Inflammatory macrophage (primary cell): ENCODE measurements at regions not wholly inside any gene's neighbourhood (a gene's known extent, or its start where the extent isn't known, plus 50 kb on each side); places are given as distances from the start of the nearest gene placed in this dataset.

Experiments used
- DNase-seq, 2 donors: peaks; one replicate each; pipeline ENCODE4 v3.0.0-alpha.2; 2020 to 2022

DNA sequence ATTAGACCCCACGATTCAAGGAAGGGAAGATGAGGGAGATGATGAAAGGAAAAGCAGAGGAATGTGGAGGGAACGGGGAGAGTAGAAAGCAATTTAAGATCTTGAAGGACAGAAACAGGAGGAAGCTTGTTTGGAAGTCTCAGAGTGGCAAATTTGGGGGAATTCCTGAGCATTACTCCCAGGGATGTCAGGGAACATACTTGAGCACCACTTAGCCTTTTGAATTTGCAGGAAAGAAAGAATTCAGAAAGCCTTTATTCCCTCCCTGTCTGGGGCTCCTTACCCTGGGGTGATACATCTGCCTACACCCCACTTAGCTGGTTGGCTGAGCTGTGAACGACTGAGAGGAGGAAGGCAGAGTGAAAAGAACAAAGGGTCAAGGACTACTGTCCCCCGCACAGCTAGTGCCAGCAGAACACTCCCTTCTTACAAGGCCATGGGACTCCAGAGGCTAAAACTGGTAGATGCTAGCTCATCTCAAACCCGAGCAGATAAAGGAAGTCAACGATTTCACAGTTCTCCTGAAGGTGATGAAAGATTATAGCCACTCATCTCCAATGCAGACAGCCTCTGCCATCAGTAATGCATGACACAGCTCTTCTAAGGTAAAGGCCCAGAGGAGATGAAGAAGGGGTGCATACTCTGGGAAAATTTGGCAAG, 84.0 kb upstream of the AKIP1 start:
- peak; percentile 79 to 83 for DNase-seq

DNA sequence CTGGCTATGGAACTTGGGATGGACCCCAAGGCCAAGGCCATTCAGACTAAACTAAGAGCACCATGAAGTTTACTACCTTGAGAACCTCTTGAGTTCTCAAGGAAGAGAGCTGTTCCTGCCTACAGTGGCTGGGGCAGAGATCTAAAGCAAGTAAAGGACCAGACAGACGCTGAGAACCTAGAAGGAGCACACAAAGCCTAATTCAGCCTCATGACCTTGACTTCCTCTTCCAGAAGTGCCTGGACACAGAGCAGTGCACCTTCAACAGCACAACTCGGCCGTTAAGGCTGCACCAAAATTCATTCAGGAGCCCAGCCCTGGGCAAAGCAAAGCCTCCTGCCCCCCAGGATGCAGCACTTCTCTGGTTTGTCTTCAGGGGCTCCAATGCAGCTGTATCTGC, 82.9 kb upstream of the AKIP1 start:
- peak; percentile 27 to 50 for DNase-seq

- peak; percentile 76 to 78 for DNase-seq
These were observed 82.2 kb upstream of the AKIP1 start for GRCh38 chr11:8828580-8829361.

DNA sequence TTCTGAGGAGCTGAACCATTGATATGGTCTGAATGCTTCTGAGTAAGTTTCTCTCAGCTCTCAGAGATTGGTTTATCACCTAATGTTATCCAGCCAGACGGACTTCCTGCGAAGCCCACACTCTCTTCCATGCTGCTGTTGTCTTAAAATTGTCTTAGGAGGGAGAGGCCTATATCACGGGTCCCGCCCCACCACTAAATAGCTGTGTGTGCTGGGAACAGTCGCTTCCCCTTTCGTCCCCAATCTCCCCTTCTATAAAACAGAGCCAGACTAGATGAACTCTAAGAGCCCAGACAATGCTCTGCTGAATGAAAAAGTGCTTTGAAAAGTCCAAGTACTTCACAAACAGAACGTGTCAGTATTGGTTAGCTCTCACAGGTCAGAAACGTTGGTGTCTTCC, 81.4 kb upstream of the AKIP1 start:
- no peak for DNase-seq

GRCh38 chr11:8830641-8831040, 80.3 kb upstream of the AKIP1 start:
- DNase-seq = no peak

- DNase-seq = no peak
These were observed 79.1 kb upstream of the AKIP1 start for GRCh38 chr11:8831861-8832260.

DNA sequence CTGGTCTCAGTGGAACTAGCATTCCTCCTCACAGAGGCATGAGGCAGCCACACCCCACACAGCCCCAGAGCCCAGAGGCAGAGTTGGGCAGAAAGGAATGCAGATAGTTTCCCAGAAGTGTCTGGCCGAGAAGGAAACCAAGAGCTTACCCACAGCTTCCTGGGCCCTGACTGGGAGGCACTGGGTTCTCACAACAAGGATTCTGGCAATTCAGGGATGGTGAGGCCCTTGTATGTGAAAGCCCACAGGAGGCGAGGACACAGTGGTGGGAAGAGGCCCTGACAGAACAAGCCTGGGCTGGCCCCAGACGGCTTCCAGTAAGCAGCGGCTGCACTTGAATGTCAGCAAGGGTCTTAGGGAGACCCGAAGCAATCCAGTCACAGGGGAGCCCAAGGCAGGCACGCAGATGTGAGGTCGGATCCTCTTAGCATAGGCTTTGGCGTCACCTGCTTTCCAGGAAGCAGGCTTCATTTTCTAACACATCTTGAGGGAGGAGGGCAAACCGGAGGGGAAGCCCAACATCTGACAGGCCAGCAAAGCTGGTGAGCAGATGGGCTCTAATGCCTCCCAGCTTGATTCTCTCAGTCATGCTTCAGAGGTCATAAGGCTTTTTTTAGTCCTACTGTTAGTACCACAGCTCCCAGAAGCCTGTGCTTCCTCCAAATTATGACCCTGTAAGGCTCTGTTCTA, 78.3 kb upstream of the AKIP1 start:
- no peak for DNase-seq

- no peak for DNase-seq
These were observed 77.2 kb upstream of the AKIP1 start for GRCh38 chr11:8833568-8834315.

GRCh38 chr11:8834379-8834778, 76.6 kb upstream of the AKIP1 start:
- DNase-seq = no peak

- DNase-seq = peak; percentile 68 to 74
These were observed 72.7 kb upstream of the AKIP1 start for GRCh38 chr11:8838248-8838647.

DNA sequence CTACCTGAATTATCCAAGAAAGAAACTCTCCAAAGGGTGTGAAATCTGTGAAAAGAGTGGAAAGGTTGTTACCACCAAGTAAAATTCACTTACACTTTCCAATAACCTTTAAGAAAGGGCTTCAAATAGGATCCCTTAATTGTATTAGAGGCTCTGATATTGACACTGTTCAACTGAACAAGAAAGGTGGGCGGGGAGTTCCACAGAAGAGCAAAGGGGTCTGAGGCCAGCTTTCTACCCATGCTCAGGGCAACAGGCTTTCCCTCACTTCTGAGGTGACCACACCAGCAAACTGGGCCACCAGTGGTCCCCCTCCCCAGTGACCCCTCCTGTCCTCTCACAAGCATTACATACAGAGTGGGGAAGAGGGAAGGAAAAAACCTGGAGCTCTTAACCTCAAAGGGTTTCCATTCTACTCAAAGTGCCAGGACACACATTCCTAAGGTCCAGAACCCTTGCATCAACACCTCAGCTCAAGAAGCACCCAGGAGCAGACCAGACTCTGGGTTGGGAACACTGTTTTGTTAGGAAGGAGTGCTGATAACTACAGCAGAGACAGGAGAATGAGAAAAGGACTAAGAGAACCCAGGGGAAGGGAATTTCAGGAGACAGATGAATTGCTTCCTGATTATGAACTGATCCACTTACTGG, 71.6 kb upstream of the AKIP1 start:
- DNase-seq = no peak

DNA sequence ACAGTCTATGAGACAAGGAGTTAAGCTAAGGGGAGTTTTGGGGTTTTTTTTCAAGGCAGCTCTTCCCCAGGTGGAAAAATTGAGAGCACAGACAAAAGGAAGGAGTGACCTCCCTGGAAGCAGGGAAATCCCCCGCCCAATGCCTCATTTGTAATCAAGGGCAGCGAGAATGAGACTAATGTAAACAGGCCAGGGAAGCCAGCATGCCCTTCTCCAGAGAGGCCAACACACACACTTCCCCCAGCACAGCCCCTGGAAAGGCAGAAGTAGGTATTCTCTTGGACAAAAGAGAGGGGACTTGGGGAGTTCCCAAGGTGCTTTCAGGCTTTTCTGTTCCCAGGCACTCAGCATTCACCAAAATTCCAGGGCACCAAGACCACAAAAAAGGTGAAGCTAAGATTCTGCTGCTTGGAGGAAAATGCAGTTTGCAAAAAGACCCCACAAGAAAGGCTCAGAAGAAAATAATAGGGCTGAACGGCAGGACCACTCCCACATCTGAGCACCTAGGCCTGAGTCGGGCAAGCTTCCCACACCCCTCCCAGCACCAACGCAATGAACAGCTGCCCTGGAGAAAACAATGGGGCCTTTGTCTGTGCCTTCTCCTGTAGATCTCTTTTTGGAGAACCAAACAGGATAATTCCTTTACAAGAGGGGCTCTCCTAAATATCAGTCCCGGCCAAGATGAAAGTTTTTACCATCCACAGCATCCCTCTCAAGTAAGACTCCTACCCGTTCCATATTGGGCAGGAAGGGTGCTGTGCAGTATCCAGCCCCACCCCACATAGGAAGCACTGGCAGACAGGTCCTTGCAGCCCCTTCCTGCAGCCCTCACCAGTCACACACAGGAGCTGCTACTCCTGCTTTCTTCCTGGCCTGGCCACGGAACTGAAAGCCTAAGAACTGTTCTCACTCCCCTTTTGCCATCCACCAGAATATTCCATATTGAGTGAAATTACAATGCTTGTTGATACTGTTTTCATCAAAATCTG, 70.7 kb upstream of the AKIP1 start:
- DNase-seq = peak; percentile 7 to 24

- DNase-seq = no peak
These were observed 69.1 kb upstream of the AKIP1 start for GRCh38 chr11:8841899-8842298.

- no peak for DNase-seq
These were observed 52.2 kb upstream of the AKIP1 start for GRCh38 chr11:8858808-8859207.
